ENCODE measurements at regions not wholly inside any gene's neighbourhood (a gene's known extent, or its start where the extent isn't known, plus 50 kb on each side); places are given as distances from the start of the nearest gene placed in this dataset.

- TF ChIP-seq CTCF (IDR thresholded peaks at IDR 0.05) (no peak), POLR2A (IDR thresholded peaks at IDR 0.05) (no peak)
Observed at GRCh38 chr6:126891158-126891557, 227.3 kb upstream of the RSPO3 start.

Data from thyroid gland (tissue), 4 donors.